DMS 273 (cell line): ENCODE measurements at regions not wholly inside any gene's neighbourhood (a gene's known extent, or its start where the extent isn't known, plus 50 kb on each side); places are given as distances from the start of the nearest gene placed in this dataset.

Source experiments
- DNase-seq: peaks from one replicate; lab custom pipeline; 2025; ENCODE audit not compliant: unreplicated experiment; lab: John Stamatoyannopoulos, UW

DNA sequence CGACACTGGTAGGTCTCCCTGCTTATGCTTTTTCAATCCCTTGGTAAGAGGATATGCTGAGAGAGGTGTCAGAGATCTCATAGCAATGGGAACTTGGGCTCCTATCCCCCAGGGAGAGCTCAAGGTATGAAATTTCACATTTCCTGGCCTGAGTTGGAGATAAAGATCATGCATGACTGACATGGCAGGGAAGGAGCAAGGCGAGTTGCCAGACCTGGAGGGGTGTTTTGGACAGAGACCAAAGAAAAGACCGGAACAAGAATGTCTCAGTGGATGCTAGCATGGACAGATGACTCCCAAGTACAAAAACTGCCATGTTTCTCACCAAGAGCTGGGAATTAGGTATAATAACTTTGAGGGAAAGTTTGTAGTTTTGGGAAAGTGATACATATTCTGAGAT, 334.1 kb upstream of the B3GALT2 start:
- no peak for DNase-seq

DNA sequence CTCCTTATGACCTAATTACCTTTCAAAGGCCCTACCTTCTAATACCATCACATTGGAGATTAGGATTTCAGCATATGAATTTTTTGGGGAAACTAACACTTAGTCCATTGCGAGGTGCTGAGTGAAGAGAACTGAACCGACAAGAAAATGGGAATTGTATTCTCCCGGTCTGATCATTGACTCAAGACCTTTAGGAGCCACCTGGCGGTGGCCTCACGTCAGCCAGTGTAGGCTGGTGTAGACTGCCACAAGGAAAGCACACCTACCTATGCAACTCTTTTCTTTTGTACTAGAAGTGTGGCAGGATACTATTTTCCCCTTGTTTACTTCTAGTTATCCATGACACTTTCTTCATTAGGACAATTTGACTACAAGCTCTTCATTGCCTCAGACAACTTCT, 333.5 kb upstream of the B3GALT2 start:
- DNase-seq: peak; percentile 31

DNA sequence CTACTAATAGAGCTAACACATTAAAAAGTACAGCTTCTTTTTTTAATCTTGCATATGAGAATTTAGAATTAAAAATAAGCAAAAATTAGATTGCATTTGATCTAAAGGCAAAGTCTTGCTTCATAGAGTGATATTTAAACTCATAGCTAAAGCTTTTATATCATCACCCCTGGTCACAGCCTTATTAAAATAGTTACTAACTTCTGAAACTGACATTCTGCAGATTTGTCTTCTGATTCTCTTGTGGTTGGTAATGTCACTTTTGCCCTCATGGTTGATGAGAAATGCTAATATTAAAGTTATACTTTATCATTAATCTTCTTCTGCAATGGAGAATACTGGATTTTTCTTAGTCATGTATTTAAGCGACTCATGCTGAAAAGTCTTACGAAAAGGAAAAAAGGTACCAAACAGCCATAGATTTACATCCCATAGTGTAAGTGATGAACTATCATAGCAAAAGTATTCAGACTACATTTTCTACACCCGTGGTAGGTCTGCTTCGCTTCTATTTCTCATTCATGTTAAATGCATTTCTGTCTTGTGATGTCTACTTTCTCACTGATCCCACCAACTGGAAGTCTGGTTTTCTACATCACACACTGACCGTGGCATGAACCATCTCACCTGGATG, 330.5 kb upstream of the B3GALT2 start:
- DNase-seq: no peak

DNA sequence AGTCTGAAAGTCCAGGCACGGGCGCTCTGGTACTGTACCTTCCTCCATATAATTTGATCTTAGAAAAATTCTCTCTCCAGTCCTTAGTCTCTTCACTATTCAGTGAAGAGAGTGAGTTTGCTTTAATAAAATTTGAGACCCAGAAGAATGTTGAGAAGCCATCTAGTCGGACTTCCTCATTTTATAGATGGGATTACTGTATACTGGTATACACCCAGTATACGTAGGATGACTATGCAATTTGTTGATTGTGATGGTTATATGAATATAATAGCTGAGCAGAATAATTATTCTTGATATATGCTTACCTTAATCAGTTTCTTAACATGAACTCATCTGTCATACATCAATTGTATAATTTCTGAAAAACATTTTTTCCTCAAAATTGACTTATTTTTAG, 328.0 kb upstream of the B3GALT2 start:
- DNase-seq: no peak

DNA sequence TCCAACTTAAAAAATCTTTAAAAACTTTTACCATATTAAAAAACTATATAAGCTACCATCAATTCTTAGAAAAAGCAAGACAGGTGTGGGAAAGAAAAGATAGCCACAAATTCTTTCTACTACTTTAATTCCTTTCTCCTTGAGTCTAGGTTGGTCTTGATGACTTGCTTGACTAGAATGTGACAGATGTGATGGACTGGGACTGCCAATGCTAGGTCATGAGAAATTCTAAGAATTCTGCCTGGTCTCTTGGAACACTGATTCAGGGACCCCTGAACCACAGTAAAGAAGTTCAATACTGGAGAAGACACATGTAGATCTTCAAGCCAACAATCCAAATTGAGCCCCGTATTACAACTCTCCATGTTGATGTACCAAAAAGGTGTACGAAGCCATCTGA, 326.6 kb upstream of the B3GALT2 start:
- no peak for DNase-seq

DNA sequence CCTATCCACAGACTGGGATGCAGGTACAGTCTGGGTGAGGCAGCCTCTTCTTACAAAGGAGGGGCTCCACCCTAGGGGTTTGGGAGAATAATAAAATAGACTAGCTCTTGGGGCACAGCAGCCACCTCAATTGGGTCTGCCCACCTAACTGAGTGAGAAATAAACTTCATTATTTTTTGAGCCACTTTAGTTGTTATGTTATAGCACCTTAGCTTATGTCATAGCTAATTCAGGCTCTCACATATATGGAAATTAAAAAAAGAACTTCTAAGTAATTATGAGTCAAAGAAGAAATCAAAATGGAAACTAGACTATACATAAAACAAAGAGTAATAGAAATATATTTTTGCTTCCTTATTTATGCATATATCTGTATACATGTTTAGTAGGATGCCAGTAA, 318.5 kb upstream of the B3GALT2 start:
- DNase-seq: no peak

DNA sequence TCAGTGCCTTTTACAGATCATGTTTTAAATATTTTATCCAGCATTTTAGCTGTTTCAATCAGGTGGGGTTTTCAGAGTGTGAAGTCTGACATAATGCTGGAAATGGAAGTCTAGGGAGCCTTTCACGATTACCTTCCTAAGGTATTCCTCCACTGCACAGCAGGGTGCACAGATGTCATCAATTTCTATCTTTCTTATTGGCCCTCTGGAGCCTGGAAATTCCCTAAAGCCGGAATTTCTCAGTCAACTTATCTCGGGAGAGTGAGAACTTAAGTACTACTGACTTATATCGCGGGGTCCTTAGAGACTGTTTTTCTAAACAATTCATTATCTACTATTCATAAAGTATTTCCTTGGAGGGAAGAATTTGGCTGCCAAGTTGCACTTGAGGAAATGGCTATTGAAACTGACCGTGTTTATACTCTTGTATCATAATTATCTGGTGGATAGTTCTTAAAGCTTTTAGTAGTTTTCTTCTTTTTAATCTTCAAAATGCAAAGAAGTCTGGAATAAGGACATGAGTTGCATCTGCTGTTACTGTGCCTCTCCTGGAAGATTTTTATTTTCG, 311.8 kb upstream of the B3GALT2 start:
- DNase-seq: peak; percentile 2

DNA sequence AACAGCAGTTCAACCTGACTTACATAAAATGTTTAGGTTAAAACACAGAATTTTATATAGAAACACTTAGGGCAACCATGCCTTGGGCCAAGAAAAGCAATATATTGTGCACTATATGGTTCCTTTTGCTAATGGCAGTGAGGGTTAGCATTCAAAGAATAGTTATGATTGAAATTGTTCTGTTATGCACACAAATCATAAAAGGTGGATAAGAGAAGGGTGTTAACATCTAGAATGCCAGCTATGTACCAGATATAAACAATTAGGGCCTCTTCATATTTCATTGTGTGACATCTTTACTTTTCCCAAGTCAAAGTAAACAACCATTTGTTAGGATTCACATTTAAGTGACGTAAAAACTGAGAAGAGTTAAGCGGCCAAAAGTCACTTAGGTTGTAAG, 308.0 kb upstream of the B3GALT2 start:
- DNase-seq: no peak

DNA sequence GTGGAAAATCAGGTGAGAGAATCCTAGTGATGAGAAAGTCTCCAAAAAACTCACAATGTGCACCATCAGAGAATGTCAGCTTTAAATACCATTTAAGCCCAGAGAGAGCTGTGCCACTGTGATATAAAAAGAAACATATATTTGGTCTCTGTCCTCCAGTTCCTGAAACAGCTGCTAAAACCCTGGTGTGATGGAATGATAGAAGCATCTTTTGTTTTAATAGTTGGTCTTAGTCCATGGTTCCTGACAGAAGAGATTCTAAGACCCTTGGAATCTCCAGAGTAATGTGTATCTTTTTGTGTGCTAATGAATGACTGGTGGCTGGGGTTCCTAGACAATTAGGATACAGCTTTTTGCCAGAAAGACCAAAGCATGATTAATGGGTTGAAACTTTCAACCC, 302.8 kb upstream of the B3GALT2 start:
- no peak for DNase-seq

DNA sequence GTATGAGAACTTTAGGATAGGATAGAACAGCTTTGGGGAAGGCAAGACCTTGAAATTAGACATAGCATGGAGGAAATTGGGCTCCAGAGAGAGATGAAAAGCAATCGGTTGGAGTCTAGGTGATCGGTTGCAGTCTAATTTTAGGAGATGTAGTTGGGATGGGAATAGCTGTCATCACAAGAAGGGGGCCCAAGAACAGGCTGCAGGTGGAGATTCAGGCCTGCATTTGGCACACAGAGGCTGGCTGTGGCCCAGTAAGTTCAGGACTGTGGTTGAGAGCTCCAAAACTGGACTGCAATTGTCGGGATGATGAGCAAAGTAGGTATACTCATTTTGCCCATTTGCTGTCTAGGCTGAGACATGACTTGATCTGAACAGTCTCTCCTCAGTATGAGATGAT, 301.3 kb upstream of the B3GALT2 start:
- no peak for DNase-seq

DNA sequence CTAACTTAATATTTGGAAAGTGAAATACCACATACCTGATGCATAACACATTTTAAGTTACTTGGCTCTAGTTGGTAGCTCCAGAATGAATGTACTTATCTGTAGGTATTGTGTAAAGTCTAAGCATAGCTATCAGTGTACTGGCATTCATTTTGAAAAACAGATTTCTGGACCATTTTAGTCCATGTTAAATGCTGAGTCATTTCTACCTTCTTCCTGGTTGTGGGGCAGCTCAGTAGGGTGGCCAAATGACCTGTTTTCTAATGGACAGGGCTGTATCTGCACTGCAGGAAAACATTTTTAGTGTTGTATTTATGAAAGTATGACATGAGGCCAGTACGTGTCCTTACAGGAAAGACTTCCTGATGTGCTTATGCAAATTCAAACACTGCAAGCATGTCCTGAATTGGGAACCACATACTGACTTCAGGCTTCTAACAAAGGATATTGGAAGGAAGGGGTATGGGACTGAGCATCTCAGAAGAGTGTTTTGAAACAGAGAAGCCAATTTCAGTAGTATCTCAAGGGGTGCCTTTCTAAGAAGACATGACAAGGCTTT, 300.3 kb upstream of the B3GALT2 start:
- no peak for DNase-seq

DNA sequence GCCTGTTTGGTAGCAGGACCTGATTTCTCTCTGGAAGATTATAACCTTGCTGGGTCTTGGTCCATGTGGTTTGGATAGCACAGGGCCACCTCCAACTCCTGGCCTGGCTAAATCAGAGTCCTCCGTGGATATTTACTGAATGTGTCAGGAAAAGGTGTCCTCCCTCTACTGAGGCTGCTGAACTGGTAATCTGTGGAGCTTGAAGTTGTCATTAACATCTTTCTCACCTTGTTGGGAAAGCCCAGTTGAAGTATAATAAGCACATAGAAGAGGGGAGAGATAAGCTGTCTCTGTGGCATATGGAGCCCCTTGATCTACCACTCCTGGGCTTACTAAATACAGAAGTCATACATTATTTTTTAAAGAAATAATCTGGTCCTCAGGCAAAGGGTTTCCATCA, 294.3 kb upstream of the B3GALT2 start:
- no peak for DNase-seq

DNA sequence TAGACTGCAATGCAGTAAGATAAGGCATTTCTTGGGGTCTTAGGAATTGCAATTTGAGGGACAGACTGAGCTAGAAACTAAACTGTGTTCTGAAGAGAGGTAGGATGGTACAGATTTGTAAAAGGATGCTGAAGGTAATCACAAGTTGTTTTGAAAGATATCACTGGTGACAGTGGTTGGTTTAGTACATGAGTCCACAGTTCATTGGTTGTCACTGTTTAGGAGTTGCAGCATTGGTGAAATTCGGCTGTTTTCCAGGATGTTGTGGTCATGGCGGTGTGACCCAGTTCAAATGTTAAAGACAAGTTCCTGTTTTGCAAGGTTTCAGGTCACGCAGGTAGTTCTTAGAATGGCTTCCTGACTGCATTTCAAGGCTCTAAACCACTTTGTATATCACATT, 292.8 kb upstream of the B3GALT2 start:
- no peak for DNase-seq

DNA sequence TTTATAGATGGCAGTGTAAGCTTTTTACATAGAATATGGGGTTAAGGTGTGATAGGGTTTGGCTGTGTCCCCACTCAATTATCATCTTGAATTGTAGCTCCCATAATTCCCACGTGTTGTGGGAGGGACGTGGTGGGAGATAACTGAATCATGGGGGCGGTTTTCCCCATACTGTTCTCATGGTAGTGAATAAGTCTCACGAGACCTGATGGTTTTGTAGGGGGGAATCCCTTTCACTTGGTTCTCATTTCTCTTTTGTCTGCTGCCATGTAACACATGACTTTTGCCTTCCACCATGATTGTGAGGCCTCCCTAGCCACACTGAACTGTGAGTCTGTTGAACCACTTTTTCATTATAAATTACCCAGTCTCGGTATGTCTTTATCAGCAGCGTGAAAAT, 290.3 kb upstream of the B3GALT2 start:
- no peak for DNase-seq

DNA sequence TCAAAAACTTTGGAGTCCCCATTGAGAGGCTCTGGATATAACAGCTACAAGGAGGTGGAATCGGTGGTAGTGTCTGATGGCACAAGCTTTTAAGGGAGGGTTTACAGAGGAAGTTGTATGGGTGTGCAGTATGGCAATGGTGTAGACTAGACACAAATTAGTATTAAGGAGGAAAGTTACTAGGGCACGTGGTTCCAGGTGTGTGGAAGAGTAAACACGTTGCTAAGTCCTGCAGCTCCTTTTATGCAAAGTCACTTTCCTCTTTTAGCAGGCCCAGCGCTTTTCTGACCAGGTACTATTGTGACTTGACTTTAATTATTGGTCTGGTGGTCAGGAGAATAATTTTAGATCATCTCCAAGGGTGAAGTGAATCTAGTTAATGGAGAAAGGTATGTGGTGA, 287.5 kb upstream of the B3GALT2 start:
- no peak for DNase-seq

DNA sequence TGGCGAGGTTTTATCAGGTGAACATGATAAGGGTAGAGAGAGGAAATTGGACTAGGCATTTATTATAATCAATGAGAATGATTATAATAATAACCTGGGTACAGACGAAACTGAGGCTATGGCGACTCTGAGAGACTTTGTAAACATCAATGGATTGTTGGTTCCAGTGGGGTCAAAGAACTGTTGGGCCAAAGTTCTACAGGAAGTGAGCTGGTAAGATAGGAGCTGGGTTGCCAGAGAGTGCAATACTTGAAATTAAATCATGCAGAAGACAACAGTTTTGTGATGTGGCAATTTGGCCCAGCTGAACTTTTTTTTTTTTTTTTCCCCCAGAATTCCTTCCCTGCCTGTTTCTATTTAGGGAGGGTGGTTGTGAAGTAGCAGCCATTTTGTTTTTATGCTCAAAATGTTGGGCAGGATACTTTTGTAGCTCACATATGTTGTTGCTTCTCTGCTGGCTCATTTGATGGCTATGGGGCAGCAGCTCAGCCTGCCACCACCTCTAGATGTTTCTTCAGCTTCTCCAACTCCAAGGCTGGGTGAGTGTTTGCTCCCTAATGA, 286.5 kb upstream of the B3GALT2 start:
- DNase-seq: no peak

DNA sequence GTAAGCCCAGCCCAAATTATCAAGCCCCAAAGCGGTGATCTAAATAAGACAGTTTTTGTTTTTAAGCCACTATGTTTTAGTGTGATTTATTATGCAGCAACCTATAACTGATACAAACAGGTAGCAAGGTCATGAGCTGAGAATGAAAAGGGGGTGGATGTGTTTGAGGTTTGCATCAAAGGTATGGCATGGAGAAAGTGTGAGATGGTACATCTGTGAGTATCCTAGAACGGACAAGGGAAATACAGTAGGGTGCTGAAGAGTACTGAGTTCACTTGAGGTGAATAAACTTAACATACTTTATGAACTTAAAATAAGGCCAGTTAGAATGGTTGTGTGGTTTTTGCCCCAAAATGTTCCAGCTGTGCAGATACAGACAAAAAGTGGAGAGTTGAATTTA, 286.0 kb upstream of the B3GALT2 start:
- DNase-seq: no peak

DNA sequence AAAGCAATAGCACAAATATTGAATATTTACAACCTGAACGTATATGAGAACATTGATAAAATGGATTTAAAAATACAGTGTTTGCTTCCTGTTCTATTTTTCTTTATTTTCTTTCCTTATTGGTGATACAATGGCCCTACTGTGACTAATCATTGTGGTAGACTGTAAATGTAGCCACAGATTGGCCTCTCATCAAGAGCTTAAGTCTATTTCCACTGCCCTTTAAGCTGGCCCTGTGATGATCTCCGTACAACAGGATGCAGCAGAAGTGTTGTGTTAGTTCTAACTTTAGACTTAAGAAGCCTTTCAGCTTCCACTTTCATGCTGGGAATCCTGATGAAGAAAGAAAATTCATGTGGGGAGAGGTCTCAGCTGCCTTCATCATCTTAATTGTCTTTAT, 285.6 kb upstream of the B3GALT2 start:
- no peak for DNase-seq

DNA sequence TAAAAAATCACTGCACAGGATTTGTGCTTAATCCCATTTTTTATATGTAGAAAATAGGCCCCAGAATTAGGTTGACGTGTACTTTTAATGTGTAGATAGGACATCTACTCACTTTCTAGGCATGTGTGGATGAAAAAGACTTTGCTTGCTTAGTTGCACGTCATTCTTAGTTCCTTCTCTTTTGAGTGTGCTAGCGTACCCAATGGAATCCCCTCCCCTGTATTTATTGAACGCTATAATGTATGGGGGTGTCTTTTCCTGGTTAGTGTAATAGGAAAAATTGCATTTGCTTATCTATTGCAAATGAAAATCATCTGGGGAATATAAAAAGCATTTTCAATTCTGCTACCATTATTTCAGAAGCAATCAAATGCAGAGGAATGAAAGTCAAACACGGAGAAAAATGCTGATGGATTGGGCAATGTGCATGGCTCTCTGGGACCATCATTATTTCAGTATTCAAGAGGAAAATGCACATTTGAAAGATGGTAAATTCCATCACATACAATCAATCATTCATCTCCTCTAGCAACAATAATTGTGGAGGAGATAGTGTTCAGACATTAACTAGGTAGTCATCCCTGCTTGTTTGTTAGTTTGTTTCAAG, 277.0 kb upstream of the B3GALT2 start:
- no peak for DNase-seq

DNA sequence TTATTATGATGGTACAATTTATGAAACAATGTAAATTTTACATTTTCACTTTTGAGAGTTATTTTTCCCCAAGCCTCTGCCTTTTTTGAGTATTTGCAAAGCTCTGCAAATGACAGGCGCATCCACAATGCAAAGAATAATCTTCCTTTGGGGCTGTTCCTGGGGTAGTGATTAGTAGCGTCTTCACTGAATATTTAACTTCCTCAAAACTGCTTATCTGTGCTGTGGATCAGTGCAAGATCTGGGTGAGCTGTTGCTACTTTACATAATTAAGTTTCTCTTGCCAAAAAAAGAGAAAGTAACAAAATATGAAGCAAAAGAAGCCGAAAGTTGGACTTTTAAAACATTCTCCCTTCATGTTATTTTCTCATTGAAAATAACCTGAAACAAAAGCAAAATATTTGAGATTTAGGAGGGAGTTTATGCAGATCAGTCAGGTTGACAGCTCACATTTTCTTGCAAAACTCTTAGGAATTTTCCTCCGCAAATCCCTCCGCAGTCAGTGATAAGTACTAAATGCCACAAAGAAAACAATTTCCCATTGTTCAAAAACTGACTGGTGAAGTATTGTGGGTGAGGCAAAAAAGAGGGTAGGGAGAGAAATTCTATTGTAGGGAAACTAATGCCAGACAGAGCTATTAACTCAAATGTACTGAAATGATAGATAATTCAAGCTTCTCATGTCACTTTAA, 276.4 kb upstream of the B3GALT2 start:
- no peak for DNase-seq

DNA sequence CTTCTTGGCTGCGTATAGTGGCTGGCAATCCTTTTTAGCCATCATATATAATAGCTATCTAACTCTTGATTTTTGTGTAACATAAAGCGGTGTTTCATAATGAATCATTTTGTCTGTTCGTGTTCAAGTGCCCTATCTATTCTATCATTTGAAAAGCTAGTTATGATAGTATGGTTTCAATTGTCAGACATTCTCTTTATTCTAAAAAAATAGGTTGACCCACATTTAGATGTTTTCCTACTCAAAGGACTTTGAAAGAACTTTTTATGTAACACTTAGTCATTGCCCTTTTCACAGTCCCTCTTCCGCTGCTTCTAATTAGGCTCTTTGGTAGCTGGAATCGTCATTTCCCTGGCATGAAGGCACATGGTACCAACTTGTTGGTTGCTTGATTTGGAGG, 272.2 kb upstream of the B3GALT2 start:
- DNase-seq: no peak

DNA sequence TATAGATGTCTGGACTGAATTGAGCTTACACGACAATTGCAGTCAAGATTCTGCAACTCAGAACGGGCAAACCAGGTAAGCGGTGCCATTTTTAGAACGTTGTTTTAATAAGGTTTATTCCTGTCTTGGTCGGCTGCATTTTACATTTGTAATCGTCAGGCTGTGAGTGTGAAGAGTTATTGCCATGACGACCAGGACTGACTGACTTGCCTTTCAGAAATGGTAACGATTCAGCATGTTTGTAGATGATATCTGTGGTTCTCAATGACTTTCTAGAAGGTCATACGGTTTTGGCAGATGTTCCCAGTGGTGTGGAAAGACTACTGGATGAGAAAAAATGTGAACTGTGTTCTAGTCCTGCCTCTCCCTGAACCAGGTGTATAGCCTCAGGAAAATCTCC, 271.3 kb upstream of the B3GALT2 start:
- DNase-seq: peak; percentile 19
